Effector memory CD8-positive, alpha-beta T cell (primary cell): ENCODE measurements at regions not wholly inside any gene's neighbourhood (a gene's known extent, or its start where the extent isn't known, plus 50 kb on each side); places are given as distances from the start of the nearest gene placed in this dataset.
"Not testable (repeated sequence)": the region's sequence is repeated elsewhere in the genome, so short reads cannot be mapped to it uniquely, and the experiment has no call there.

Experiments
- ATAC-seq: fragments of 150-1000 bp; cut with Tn5 transposase; replicated peaks from 2 replicates; pipeline ENCODE4 v1.10.0; 2021; ENCODE audit warnings: mild to moderate bottlenecking, moderate library complexity
- DNase-seq, 3 experiments: peaks; one replicate each; pipeline ENCODE4 v3.0.0; 2021
- H3K27ac Mint-ChIP-seq, 2 donors: one replicate each; pipeline ENCODE4 v1.8.0; 2022; ENCODE audit warnings: mild to moderate bottlenecking in 2 of 2, mixed read lengths in 2 of 2, moderate library complexity in 2 of 2
- H3K27me3 Mint-ChIP-seq, 2 donors: one replicate each; pipeline ENCODE4 v1.8.0; 2022; ENCODE audit warnings: mixed read lengths in 2 of 2
- H3K36me3 Mint-ChIP-seq: one replicate; pipeline ENCODE4 v1.8.0; 2022; ENCODE audit warnings: mild to moderate bottlenecking, moderate library complexity, mixed read lengths; ENCODE audit not compliant: insufficient read depth
- H3K4me1 Mint-ChIP-seq, 2 donors: one replicate each; pipeline ENCODE4 v1.8.0; 2022; ENCODE audit warnings: low read depth in 2 of 2, mixed read lengths in 2 of 2
- H3K4me3 Mint-ChIP-seq, 2 donors: one replicate each; pipeline ENCODE4 v1.8.0; 2022; ENCODE audit warnings: mild to moderate bottlenecking in 2 of 2, mixed read lengths in 2 of 2, moderate library complexity in 2 of 2
- H3K9me3 Mint-ChIP-seq, 2 donors: one replicate each; pipeline ENCODE4 v1.8.0; 2022; ENCODE audit warnings: mixed read lengths in 2 of 2

DNA sequence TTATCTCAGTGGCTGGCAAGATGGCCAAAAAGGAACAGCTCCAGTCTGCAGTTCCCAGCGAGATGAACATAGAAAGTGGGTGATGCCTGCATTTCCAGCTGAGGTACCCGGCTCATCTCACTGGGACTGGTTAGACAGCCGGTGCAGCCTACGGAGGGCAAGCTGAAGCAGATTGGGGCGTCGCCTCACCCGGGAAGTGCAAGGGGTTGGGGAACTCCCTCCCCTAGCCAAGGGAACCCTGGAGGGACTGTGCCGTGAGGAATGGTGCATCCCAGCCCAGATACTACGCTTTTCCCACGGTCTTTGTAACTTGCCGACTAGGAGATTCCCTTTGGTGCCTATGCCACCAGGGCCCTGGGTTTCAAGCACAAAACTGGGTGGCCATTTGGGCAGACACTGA, 324.7 kb downstream of the GJA1 start:
- peaks cover 4 to 13% of the 10 kb centered on the region in 2 donors for H3K9me3 Mint-ChIP-seq
- no peak for ATAC-seq
- DNase-seq: no peak
- no peak overlapping the region for H3K27ac Mint-ChIP-seq
- H3K27me3 Mint-ChIP-seq: no peaks in the 10 kb centered on the region
- no peaks in the 10 kb centered on the region for H3K36me3 Mint-ChIP-seq
- no peaks in the 10 kb centered on the region for H3K4me1 Mint-ChIP-seq
- H3K4me3 Mint-ChIP-seq: no peak overlapping the region

DNA sequence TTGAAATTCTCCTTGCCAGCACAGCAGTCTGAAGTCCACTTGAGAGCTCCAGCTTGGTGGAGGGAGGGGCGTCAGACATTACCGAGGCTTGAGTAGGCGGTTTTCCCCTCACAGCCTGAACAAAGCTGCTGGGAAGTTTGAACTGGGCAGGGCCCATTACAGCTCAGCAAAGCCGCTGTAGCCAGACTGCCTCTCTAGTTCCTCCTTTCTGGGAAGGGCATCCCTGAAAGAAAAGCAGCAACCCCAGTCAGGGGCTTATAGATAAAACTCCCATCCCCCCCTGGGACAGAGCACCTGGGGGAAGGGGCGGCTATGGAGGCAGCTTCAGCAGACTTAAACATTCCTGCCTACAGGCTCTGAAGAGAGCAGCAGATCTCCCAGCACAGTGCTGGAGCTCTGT, 325.3 kb downstream of the GJA1 start:
- Mint-ChIP-seq H3K36me3 (no peaks in the 10 kb centered on the region), H3K27ac (no peak overlapping the region), H3K27me3 (no peaks in the 10 kb centered on the region), H3K4me3 (no peak overlapping the region), H3K4me1 (no peaks in the 10 kb centered on the region), H3K9me3 (peaks cover 4 to 14% of the 10 kb centered on the region in 2 donors)
- no peak for ATAC-seq
- no peak for DNase-seq

DNA sequence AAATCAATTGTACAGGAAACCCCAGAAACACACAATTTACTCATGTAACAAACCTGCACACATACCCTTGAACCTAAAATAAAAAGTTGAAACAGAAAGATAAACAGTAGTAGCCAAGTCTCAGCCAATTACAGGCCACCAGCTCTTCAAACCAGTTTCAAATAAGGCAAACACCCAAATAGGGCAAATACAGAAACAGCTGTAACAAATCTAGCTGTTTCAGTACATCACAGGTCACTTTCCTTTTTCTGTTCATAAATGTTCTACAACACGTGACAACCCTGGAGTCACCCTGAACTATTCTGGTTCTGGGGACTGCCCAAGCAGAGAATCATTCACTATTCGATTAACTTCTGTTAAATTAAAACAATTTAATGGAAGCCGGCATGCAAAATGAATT, 329.0 kb downstream of the GJA1 start:
- H3K4me3 Mint-ChIP-seq: no peak overlapping the region
- ATAC-seq: no peak
- no peak overlapping the region for H3K27ac Mint-ChIP-seq
- H3K9me3 Mint-ChIP-seq: peaks cover 2 to 7% of the 10 kb centered on the region in 2 donors
- H3K36me3 Mint-ChIP-seq: no peaks in the 10 kb centered on the region
- H3K4me1 Mint-ChIP-seq: no peaks in the 10 kb centered on the region
- no peak for DNase-seq
- H3K27me3 Mint-ChIP-seq: no peaks in the 10 kb centered on the region

DNA sequence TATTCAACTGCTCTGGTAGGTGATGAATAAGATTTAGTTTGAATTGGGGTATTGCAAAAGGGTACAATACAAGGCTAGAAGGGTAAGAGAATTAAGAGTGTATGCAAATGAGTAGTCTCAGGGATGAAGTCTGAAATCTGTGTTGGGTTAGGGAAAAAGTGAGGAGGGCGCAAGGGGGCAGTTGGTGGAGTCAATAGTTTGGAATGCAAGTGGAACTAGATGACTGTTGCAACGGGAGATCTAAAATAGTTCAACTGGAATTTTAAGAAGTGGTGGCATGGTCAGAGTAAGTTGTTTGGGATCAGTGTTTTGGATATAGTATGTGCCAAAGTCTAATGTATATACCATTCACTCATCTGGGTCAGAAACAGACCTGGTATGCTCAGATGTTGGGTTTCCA, 329.6 kb downstream of the GJA1 start:
- H3K27me3 Mint-ChIP-seq: no peaks in the 10 kb centered on the region
- ATAC-seq (no peak), DNase-seq (no peak)
- peaks cover 2 to 7% of the 10 kb centered on the region in 2 donors for H3K9me3 Mint-ChIP-seq
- H3K27ac Mint-ChIP-seq: no peak overlapping the region
- no peaks in the 10 kb centered on the region for H3K4me1 Mint-ChIP-seq
- H3K4me3 Mint-ChIP-seq: no peak overlapping the region
- no peaks in the 10 kb centered on the region for H3K36me3 Mint-ChIP-seq

DNA sequence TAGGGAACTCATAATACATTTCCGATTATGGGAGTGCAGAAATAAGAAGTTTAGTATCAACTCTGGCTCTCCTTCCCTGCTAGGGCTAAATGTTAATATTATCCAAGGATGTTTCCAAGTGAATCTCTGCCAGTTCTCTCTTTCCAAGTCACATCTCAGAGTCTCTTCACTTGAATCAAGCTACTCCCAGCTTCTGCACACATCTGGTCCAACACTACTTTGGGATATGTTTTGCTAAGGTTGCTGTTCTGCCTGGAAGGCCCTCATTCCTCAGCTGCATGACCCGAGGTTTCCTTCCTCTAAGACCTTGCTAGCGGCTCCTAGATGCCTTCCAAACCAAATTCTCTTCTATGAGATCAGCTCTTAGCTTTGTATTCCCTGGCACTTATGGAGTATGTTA, 331.8 kb downstream of the GJA1 start:
- Mint-ChIP-seq H3K27ac (no peak overlapping the region), H3K4me1 (no peaks in the 10 kb centered on the region), H3K9me3 (peaks cover 0 to 7% of the 10 kb centered on the region in 2 donors), H3K27me3 (no peaks in the 10 kb centered on the region), H3K36me3 (no peaks in the 10 kb centered on the region), H3K4me3 (no peak overlapping the region)
- DNase-seq (no peak), ATAC-seq (no peak)

DNA sequence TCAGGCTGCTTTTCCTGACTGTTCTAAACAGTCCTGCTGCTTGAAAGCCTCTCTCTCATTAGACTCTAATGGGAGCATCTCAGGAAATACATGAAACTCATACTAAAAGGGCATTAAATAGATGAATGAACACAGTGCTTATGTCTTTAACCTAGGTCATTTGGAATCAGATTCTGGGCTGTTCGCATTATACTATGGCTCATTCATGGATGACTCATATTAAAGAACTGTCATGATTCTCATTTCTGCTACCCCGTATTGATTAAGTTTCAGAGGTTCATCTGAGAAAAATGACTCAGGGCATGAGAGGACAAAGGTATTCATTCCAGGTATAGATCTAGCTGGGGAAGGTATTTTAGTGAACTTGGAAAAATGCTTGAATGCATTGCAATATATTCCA, 335.5 kb downstream of the GJA1 start:
- Mint-ChIP-seq H3K9me3 (no peaks in the 10 kb centered on the region), H3K4me3 (no peak overlapping the region), H3K4me1 (no peaks in the 10 kb centered on the region), H3K27ac (no peak overlapping the region), H3K27me3 (no peaks in the 10 kb centered on the region), H3K36me3 (no peaks in the 10 kb centered on the region)
- ATAC-seq: no peak
- DNase-seq: no peak

DNA sequence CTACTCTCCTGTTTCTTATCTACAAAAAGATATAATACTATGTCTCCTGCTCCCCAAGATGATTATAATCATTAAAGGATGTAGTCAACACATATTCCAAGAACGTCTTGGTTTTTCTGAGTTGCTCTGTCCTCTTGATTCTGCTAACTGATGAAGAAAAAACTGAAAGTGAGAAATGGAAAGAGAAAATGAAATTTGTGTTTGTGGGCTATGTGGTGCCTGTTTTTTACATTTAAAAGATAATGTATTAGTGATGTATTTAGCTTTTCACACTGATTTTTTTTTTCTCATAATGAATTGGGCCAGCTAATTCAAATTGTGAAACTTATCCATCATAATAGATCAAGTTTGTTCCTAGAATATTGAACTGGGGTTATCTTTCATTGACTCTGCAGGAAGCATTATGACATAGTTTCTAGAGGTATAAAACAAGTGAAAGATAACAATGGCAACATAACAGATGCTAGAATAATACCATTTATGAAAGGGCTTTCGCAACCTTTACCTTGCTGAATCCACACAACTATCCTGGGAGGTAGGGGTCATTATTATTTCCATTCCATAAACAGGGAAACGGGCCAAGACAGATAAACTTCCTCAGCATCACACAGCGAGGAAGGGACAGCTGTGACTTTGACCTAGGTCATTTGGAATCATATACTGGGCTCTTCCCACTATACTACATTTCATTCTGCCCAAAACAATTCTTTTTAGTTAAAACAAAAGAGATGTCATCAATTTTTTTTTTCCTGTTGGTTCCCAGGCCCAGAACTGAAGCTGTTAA, 336.7 kb downstream of the GJA1 start:
- DNase-seq (no peak), ATAC-seq (no peak)
- Mint-ChIP-seq H3K27ac (no peak overlapping the region), H3K27me3 (no peaks in the 10 kb centered on the region), H3K4me3 (no peak overlapping the region), H3K9me3 (no peaks in the 10 kb centered on the region), H3K4me1 (no peaks in the 10 kb centered on the region), H3K36me3 (no peaks in the 10 kb centered on the region)

DNA sequence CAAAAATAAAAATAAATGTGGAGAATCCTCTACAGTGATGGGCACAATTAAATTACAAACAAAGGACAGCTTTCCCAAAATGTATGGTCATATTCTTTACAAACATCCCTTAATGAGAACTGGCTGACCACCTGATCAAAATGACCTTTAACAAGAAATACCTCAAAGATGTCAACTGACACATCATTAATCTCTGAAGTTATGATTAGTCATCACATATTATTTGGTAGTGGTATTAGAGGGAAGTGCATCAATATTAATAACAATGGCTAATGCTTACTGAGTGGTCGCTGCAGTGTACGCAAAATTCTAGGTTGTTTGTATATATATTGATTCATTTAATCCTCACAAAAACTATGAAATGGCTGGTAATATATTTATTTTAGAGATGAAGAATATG, 340.6 kb downstream of the GJA1 start:
- no peak overlapping the region for H3K27ac Mint-ChIP-seq
- no peak for ATAC-seq
- no peak overlapping the region for H3K4me3 Mint-ChIP-seq

DNA sequence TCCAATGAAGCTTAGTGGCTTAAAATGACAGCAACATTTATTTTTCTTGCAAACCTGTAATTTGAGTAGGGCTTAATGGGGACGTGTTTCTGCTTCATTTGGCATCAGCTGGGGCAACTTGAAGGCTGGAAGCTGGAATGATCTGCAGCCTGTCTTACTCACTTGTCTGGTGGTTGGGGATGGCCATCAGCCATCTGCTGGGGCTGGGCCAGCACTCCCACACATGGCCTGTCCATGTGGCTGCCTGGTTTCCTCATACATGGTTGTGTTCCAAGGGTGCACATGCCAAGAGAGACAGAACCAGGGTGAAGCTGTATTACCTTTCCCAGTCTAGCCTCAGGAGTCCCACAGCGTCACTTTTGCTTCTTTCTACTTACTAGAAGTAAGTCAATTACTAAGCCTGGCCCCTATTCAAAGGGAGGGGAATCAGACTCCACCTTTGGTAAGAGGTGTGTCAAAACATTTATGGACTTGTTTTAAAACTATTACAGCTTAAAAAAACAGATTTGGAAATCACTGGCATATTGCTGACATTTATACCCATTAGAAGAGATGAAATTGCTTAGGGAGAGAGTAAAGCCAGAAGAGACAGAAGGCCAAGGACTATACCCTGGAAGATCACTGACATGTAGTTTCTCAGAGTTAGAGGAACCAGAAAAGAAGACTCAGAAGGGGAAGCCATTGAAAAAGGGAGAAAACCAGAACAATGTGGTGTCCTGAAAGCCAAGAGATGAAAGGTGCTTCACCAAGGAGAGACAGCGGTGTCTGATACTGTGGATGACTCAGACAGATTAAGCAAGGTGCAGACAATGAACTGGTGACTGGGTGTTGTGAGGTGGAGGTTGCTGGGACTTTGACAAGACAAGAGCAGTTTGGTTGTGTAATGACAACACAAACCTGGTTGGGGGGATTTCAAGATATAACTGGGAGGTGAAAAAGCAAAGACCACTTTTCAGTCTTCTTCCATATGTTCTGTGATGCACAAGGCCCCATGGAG, 345.2 kb downstream of the GJA1 start:
- H3K4me1 Mint-ChIP-seq: no peaks in the 10 kb centered on the region
- no peaks in the 10 kb centered on the region for H3K27me3 Mint-ChIP-seq
- H3K36me3 Mint-ChIP-seq: no peaks in the 10 kb centered on the region
- no peak overlapping the region for H3K4me3 Mint-ChIP-seq
- peaks cover 1 to 8% of the 10 kb centered on the region in 2 donors for H3K9me3 Mint-ChIP-seq
- no peak for ATAC-seq
- no peak for DNase-seq
- H3K27ac Mint-ChIP-seq: no peak overlapping the region

More for the DNA sequence above, 340.6 kb downstream of the GJA1 start:
- no peaks in the 10 kb centered on the region for H3K36me3 Mint-ChIP-seq
- no peaks in the 10 kb centered on the region for H3K27me3 Mint-ChIP-seq
- no peak for DNase-seq
- H3K9me3 Mint-ChIP-seq: no peaks in the 10 kb centered on the region
- no peaks in the 10 kb centered on the region for H3K4me1 Mint-ChIP-seq

DNA sequence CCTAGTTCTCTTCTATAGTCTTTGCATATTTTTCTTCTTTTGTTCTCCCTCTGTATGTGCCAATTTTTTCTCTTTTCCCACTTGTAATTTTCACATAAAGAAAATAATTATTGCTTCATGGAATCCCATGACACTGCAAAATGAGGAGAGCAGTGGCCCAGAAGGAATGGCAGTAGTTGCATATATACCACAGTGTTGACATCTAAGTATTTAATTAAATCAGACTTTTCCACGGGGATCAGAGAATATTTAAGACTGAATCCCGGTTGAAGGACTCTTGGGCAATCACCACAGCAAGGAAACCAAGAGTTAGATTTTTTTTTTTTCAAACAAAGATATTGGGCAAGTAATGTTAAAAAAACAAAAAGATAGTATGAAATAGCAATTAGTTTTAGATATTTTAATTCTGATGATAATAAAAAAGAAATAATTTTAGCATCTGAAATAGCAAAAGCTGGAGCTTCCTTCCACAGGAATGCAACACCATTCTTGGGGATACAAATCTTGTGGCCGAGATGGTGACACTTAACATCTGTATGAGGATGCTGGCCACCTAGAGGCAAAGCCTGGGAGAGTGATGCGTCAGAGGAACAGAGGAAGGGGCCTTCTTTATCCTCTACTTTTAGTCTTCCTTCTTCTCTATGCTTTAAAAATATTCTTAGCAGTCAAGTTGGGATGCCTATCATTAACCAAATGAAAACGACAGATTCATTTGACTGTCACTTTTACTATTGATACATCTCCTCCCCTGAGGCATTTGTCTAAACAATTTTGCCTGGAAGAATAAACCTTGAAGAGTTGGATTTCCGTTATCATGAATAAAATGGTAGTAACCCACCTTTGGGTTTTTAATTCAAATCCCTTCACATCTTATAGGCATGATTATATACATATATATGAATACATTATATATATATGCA, 356.2 kb downstream of the GJA1 start:
- Mint-ChIP-seq H3K9me3 (peaks cover 5 to 9% of the 10 kb centered on the region in 2 donors), H3K4me3 (no peak overlapping the region), H3K4me1 (no peaks in the 10 kb centered on the region), H3K27me3 (no peaks in the 10 kb centered on the region), H3K36me3 (no peaks in the 10 kb centered on the region), H3K27ac (no peak overlapping the region)
- DNase-seq: no peak
- ATAC-seq: no peak

DNA sequence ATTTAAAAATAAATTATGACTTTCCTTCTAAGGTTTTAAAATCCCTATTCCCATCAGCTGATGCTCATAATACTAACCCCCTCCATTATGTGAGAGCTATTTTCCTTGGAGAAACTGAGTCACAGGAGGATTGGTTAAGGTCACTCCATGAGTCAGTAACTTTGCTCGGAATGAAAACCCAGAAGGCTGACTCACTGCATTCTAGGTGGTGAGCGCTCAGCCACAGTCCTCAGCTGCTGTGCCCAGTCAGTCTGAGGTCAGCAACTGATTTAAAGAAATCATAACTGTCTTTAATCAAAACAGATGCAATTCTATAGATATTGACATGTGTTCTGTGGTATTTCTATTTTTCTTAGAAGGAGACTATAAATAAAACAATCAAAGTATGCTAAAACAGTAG, 359.2 kb downstream of the GJA1 start:
- Mint-ChIP-seq H3K27me3 (no peaks in the 10 kb centered on the region), H3K27ac (no peak overlapping the region), H3K4me1 (no peaks in the 10 kb centered on the region), H3K36me3 (no peaks in the 10 kb centered on the region), H3K9me3 (peaks cover 7 to 15% of the 10 kb centered on the region in 2 donors), H3K4me3 (no peak overlapping the region)
- DNase-seq (no peak), ATAC-seq (no peak)

DNA sequence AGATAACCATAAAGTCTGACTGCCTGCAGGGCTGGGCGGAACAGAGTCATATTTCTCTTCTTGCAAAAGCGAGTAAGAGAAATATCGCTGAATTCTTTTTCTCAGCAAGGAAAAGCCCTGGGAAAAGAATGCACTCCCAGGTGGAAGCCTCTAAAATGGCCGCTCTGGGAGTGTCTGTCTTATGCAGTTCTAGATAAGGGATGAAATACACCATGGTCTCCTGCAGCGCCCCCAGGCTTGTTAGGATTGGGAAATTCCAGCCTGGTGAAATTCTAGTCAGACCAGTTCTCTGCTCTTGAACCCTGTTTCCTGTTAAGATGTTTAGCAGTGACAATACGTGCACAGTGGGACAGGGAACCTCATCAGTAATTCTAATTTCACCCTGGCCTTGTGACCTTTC, 362.2 kb downstream of the GJA1 start:
- H3K4me3 Mint-ChIP-seq, DNase-seq, H3K27ac Mint-ChIP-seq, H3K4me1 Mint-ChIP-seq, ATAC-seq, H3K36me3 Mint-ChIP-seq, H3K27me3 Mint-ChIP-seq: not testable (repeated sequence)
- peaks cover 18 to 26% of the 10 kb centered on the region in 2 donors for H3K9me3 Mint-ChIP-seq

DNA sequence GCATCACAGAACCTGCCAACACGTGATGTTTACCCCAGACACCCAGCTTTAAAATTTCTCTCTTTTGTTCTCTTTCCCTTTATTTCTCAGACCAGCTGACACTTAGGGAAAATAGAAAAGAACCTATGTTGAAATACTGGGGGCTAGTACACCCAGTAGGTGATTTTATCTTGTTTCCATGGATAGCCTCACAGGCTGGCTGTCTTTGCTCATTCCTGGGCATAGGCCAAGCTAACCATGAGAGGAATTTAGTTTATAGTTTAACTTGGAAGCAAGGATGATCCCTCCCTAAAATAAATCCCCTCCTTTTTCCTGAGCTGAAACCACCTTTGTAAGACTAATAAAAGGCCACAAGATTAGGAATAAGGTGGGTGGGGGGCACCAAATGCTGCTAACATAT, 362.7 kb downstream of the GJA1 start:
- H3K4me1 Mint-ChIP-seq, H3K4me3 Mint-ChIP-seq, ATAC-seq, H3K27ac Mint-ChIP-seq, H3K36me3 Mint-ChIP-seq, DNase-seq, H3K27me3 Mint-ChIP-seq: not testable (repeated sequence)
- peaks cover 18 to 26% of the 10 kb centered on the region in 2 donors for H3K9me3 Mint-ChIP-seq
